Gastroesophageal sphincter (tissue), 3 donors: ENCODE measurements at regions not wholly inside any gene's neighbourhood (a gene's known extent, or its start where the extent isn't known, plus 50 kb on each side); places are given as distances from the start of the nearest gene placed in this dataset.

Experiments used
- CTCF ChIP-seq, 4 experiments: fragments of 200-600 bp in 2 of 4; fragments of 450-650 bp in 2 of 4; sonication (generic) in 1 of 4; IDR thresholded peaks; one replicate each; pipeline ENCODE4 v1.5.1; 2017 to 2019; ENCODE audit warnings: antibody characterized with exemption in 4 of 4, mild to moderate bottlenecking in 2 of 4, moderate library complexity in 2 of 4
- EP300 ChIP-seq: sonication (generic); formaldehyde crosslinking; IDR thresholded peaks from one replicate; pipeline ENCODE4 v1.6.1; 2017; ENCODE audit warnings: antibody characterized with exemption, mild to moderate bottlenecking
- POLR2A ChIP-seq, 2 donors: fragments of 450-650 bp; IDR thresholded peaks; one replicate each; pipeline ENCODE4 v1.6.1; 2017; ENCODE audit warnings: antibody characterized with exemption in 2 of 2, mild to moderate bottlenecking in 2 of 2, moderate library complexity in 1 of 2

DNA sequence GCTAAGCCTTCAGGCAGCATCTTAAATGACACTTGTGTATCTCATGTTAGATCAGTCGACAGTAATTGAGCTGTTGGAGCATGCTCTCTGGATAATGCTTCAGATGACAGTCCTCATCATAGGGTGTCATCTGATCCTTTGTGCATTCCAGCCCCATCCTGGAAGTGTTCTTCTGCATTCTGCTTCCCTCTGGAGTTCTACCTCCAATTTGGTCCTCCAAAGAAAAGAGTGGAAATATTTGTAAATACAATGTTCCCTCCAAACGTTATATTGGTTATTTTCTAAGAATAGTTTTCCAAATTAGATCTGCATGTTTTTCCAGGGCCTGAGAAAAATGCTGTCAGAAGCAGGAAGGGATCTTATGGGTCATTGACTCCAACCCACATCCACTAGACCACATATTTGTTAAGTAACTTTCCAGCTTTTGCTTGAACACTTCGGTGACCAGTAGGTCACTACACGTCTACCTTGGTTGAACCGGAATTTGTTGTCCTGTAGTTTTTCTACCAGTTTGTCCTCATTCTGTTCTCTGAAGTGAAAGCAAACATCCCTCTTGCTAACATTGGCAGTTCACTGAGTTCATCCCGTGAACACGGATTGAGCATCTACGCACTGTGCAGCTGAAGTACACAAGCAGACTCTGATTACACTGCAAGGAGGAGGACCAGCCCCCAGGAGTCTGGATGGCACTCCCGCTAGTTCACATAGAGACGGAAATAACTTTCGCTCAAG, 136.0 kb downstream of the TLR5 start:
- TF ChIP-seq CTCF (IDR thresholded peaks at IDR 0.05) (no peak), EP300 (no peak), POLR2A (IDR thresholded peaks at IDR 0.05) (no peak)
